Vagina (tissue), 2 donors: ENCODE measurements at regions not wholly inside any gene's neighbourhood (a gene's known extent, or its start where the extent isn't known, plus 50 kb on each side); places are given as distances from the start of the nearest gene placed in this dataset.

Source experiments
- DNase-seq, 2 donors: peaks; one replicate each; pipeline ENCODE4 v3.0.0-alpha.2; 2017; ENCODE audit errors: extremely low spot score in 2 of 2
- H3K27ac ChIP-seq: fragments of 200-600 bp; sonication (generic); one replicate; pipeline ENCODE4 v1.5.1; 2019
- H3K27me3 ChIP-seq: fragments of 200-600 bp; sonication (generic); one replicate; pipeline ENCODE4 v1.5.1; 2019
- H3K36me3 ChIP-seq, 2 donors: fragments of 200-600 bp; sonication (generic); one replicate each; pipeline ENCODE4 v1.5.1; 2017 to 2019
- H3K4me1 ChIP-seq: fragments of 200-600 bp; sonication (generic); one replicate; pipeline ENCODE4 v1.5.1; 2019
- H3K4me3 ChIP-seq, 2 donors: fragments of 200-600 bp; sonication (generic); 1 replicate in 1 of 2; 2 replicates in 1 of 2; pipeline ENCODE4 v1.5.1; 2016 to 2019
- H3K9me3 ChIP-seq: fragments of 200-600 bp; sonication (generic); one replicate; pipeline ENCODE4 v1.5.1; 2019
- CTCF ChIP-seq, 3 experiments: fragments of 450-650 bp in 2 of 3; fragments of 200-600 bp in 1 of 3; sonication (generic) in 1 of 3; IDR thresholded peaks; one replicate each; pipeline ENCODE4 v1.5.1; 2017 to 2019; ENCODE audit warnings: antibody characterized with exemption in 3 of 3, mild to moderate bottlenecking in 2 of 3, moderate library complexity in 2 of 3
- POLR2A ChIP-seq, 2 donors: fragments of 450-650 bp; IDR thresholded peaks; one replicate each; pipeline ENCODE4 v1.6.1; 2017; ENCODE audit warnings: antibody characterized with exemption in 2 of 2, mild to moderate bottlenecking in 2 of 2, moderate library complexity in 2 of 2
- POLR2AphosphoS5 ChIP-seq, 2 donors: sonication (generic); formaldehyde crosslinking; IDR thresholded peaks; one replicate each; pipeline ENCODE4 v1.9.0; 2017; ENCODE audit warnings: antibody characterized with exemption in 2 of 2, mild to moderate bottlenecking in 2 of 2, low read depth in 1 of 2; ENCODE audit not compliant: insufficient read depth in 1 of 2
- intact Hi-C: fragments of 100-400 bp; cut with DNase I; formaldehyde crosslinking; loops from one replicate; pipeline ENCODE4 v1.15.1; 2023

- DNase-seq, result no peak
- Histone ChIP-seq H3K36me3 (no peaks in the 10 kb centered on the region), H3K4me3 (no peak overlapping the region), H3K27me3 (no peaks in the 10 kb centered on the region), H3K27ac (no peak overlapping the region), H3K4me1 (no peaks in the 10 kb centered on the region), H3K9me3 (no peaks in the 10 kb centered on the region)
- TF ChIP-seq POLR2A (IDR thresholded peaks at IDR 0.05) (no peak), CTCF (IDR thresholded peaks at IDR 0.05) (no peak), POLR2AphosphoS5 (IDR thresholded peaks at IDR 0.05; ENCODE audit: insufficient read depth in 1 of 2, low read depth in 1 of 2) (no peak)
- intact Hi-C loops, result no loop called here
These were observed 1007.2 kb downstream of the PCDH9 start for GRCh38 chr13:66222926-66223325.

GRCh38 chr13:66222127-66222526, 1008.0 kb downstream of the PCDH9 start:
- Histone ChIP-seq H3K27me3 (no peaks in the 10 kb centered on the region), H3K4me3 (no peak overlapping the region), H3K27ac (no peak overlapping the region), H3K9me3 (no peaks in the 10 kb centered on the region), H3K4me1 (no peaks in the 10 kb centered on the region), H3K36me3 (no peaks in the 10 kb centered on the region)
- no peak for TF ChIP-seq POLR2A (IDR thresholded peaks at IDR 0.05)
- no peak for TF ChIP-seq CTCF (IDR thresholded peaks at IDR 0.05)
- TF ChIP-seq POLR2AphosphoS5 (IDR thresholded peaks at IDR 0.05; ENCODE audit: insufficient read depth in 1 of 2, low read depth in 1 of 2), result no peak
- no peak for DNase-seq
- intact Hi-C loops, result no loop called here

DNA sequence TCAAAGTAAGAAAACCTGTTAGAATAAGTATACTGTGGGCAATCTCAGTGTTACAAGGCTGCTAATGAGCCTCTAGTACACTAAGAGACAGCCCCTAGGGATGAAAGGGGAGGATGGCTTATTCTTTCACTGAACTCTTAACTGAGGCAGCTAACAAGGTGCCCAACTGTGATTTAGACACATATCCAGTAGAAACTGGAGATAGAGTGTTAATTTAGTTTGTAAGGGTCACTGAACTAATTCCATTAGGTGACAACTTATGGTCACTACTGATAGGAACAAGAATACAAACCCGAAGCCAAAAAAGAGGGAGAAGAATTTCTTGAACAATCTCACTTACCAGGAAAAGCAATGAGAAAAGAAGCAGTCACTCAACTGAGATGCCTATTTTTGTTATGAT, 1010.6 kb downstream of the PCDH9 start:
- Histone ChIP-seq H3K27ac (no peak overlapping the region), H3K4me3 (no peak overlapping the region), H3K4me1 (no peaks in the 10 kb centered on the region), H3K9me3 (no peaks in the 10 kb centered on the region), H3K27me3 (no peaks in the 10 kb centered on the region), H3K36me3 (no peaks in the 10 kb centered on the region)
- no peak for DNase-seq
- TF ChIP-seq POLR2AphosphoS5 (IDR thresholded peaks at IDR 0.05; ENCODE audit: insufficient read depth in 1 of 2, low read depth in 1 of 2) (no peak), CTCF (IDR thresholded peaks at IDR 0.05) (no peak), POLR2A (IDR thresholded peaks at IDR 0.05) (no peak)
- intact Hi-C loops, result no loop called here

GRCh38 chr13:66218583-66218982, 1011.6 kb downstream of the PCDH9 start:
- Histone ChIP-seq H3K9me3 (no peaks in the 10 kb centered on the region), H3K27me3 (no peaks in the 10 kb centered on the region), H3K27ac (no peak overlapping the region), H3K36me3 (no peaks in the 10 kb centered on the region), H3K4me3 (no peak overlapping the region), H3K4me1 (no peaks in the 10 kb centered on the region)
- intact Hi-C loops, result no loop called here
- no peak for DNase-seq
- TF ChIP-seq POLR2AphosphoS5 (IDR thresholded peaks at IDR 0.05; ENCODE audit: insufficient read depth in 1 of 2, low read depth in 1 of 2) (no peak), POLR2A (IDR thresholded peaks at IDR 0.05) (no peak), CTCF (IDR thresholded peaks at IDR 0.05) (no peak)

DNA sequence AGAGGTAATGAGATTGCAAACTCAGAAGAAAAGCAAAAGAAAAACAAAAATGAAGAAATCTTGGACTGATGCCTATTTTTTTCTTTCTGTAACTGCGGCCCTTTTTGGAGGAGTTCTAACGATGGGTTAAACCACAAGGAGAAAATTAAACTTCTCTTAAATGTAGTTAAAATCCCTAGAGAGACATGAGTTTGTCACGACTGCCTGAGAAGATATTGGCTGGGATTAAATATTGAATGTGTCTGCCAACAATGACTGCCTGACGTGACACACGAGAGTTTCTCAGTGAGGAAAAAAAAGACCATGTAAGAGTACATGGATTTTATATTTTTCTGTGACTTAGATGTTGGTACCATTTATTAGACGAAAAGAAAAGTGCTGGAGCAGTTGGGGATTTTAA, 1013.4 kb downstream of the PCDH9 start:
- no peaks in the 10 kb centered on the region for H3K36me3 ChIP-seq
- TF ChIP-seq CTCF (IDR thresholded peaks at IDR 0.05) (no peak), POLR2AphosphoS5 (IDR thresholded peaks at IDR 0.05; ENCODE audit: insufficient read depth in 1 of 2, low read depth in 1 of 2) (no peak), POLR2A (IDR thresholded peaks at IDR 0.05) (no peak)
- H3K27ac ChIP-seq, result no peak overlapping the region
- H3K4me3 ChIP-seq, result no peak overlapping the region
- H3K9me3 ChIP-seq, result no peaks in the 10 kb centered on the region
- DNase-seq, result no peak
- no peaks in the 10 kb centered on the region for H3K4me1 ChIP-seq
- intact Hi-C loops, result no loop called here
- no peaks in the 10 kb centered on the region for H3K27me3 ChIP-seq
